Mesodermal cell (in vitro differentiated cells): ENCODE measurements at regions not wholly inside any gene's neighbourhood (a gene's known extent, or its start where the extent isn't known, plus 50 kb on each side); places are given as distances from the start of the nearest gene placed in this dataset.

Source experiments
- H3K27ac ChIP-seq: 2 replicates; pipeline ENCODE4 v1.7.0; 2013; ENCODE audit warnings: mild to moderate bottlenecking, low read depth, low read length, moderate library complexity; ENCODE audit not compliant: severe bottlenecking
- H3K36me3 ChIP-seq: 2 replicates; pipeline ENCODE4 v1.7.1; 2013; ENCODE audit warnings: mild to moderate bottlenecking, low read length, moderate library complexity; ENCODE audit not compliant: control insufficient read depth, insufficient read depth
- H3K4me1 ChIP-seq: one replicate; pipeline ENCODE4 v1.7.1; 2013; ENCODE audit warnings: mild to moderate bottlenecking, low read length; ENCODE audit not compliant: insufficient read depth, control insufficient read depth, poor library complexity, severe bottlenecking
- H3K4me3 ChIP-seq: 2 replicates; pipeline ENCODE4 v1.7.0; 2013; ENCODE audit warnings: low read length, control low read depth, mild to moderate bottlenecking; ENCODE audit not compliant: insufficient read depth, poor library complexity, severe bottlenecking; ENCODE audit errors: extremely low read depth
- H3K9me3 ChIP-seq: 2 replicates; pipeline ENCODE4 v1.7.1; 2013; ENCODE audit warnings: mild to moderate bottlenecking, low read length, moderate library complexity; ENCODE audit not compliant: control insufficient read depth
- WGBS, 2 experiments: methylation state at CpG; one replicate each; pipeline ENCODE4 v1.1.5; 2013; ENCODE audit warnings: missing lambda C conversion rate in 2 of 2; ENCODE audit not compliant: insufficient coverage in 2 of 2; 5-methylcytosine and 5-hydroxymethylcytosine counted together

- Histone ChIP-seq H3K4me3 (no peak overlapping the region), H3K36me3 (no peaks in the 10 kb centered on the region), H3K9me3 (no peaks in the 10 kb centered on the region), H3K27ac (no peak overlapping the region), H3K4me1 (no peaks in the 10 kb centered on the region)
- 83 to 95% methylated on average over 4 to 6 of the region's 7 CpGs for WGBS, 2 experiments
Observed at GRCh38 chr15:52922871-52923270, 132.7 kb upstream of the ONECUT1 start.

GRCh38 chr15:52912172-52912571, 122.0 kb upstream of the ONECUT1 start:
- Histone ChIP-seq H3K4me3 (no peak overlapping the region), H3K27ac (no peak overlapping the region), H3K9me3 (no peaks in the 10 kb centered on the region), H3K36me3 (no peaks in the 10 kb centered on the region), H3K4me1 (no peaks in the 10 kb centered on the region)
- 88% methylated on average over 1 of the region's 1 CpG; no CpG with 5 or more reads in 1 of the 2 experiments for WGBS, 2 experiments

- no peaks in the 10 kb centered on the region for H3K4me1 ChIP-seq
- H3K9me3 ChIP-seq: no peaks in the 10 kb centered on the region
- H3K4me3 ChIP-seq: no peak overlapping the region
- 93% methylated on average over 2 of the region's 3 CpGs for WGBS, 2 experiments
- H3K27ac ChIP-seq: no peak overlapping the region
- no peaks in the 10 kb centered on the region for H3K36me3 ChIP-seq
Observed at GRCh38 chr15:52893338-52893737, 103.2 kb upstream of the ONECUT1 start.

DNA sequence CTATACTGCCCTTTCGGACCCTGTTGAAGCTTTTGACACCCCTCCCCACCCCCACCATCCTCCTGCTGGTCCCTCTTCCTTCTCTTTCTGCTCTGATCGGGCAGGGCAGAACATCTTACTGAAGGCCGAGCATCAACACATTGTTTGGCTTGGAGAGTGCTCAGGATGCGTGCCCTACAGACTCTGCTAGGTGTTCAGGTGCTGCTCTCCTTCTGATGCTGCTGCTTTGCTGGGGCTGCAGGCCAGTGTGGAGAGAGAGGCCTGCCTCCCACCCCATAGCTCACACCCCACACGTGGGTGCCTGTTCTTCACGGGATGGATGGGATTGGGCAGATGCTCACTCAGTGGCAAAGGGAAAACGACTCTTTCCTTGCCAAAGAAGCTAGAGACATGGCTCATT, 89.8 kb upstream of the ONECUT1 start:
- 62 to 72% methylated on average over 2 to 5 of the region's 7 CpGs for whole genome bisulfite sequencing, 2 experiments
- no peaks in the 10 kb centered on the region for H3K36me3 ChIP-seq
- H3K27ac ChIP-seq: no peak overlapping the region
- H3K4me1 ChIP-seq: no peaks in the 10 kb centered on the region
- no peak overlapping the region for H3K4me3 ChIP-seq
- no peaks in the 10 kb centered on the region for H3K9me3 ChIP-seq

DNA sequence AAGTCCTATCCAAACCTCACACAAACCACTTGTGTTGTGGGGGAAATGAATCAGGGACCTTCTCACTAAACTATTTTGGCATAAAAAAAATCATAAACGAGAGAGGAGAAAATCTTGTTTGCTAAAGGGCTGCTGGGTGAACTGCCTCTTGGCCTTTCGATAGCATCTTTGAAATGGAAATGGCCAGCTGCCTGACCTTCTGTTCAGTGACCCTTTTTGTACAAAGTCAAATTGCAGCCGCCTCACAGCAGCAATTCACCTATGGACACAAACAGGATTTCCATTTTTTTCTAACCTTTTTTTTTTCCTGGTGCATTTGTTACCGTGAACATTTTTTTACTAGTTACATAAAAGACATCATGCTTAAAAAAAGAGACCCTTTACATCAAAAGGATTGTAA, 89.0 kb upstream of the ONECUT1 start:
- no peak overlapping the region for H3K4me3 ChIP-seq
- no peak overlapping the region for H3K27ac ChIP-seq
- no peaks in the 10 kb centered on the region for H3K36me3 ChIP-seq
- H3K9me3 ChIP-seq: no peaks in the 10 kb centered on the region
- 85 to 94% methylated on average over 2 to 3 of the region's 4 CpGs for WGBS, 2 experiments
- no peaks in the 10 kb centered on the region for H3K4me1 ChIP-seq

DNA sequence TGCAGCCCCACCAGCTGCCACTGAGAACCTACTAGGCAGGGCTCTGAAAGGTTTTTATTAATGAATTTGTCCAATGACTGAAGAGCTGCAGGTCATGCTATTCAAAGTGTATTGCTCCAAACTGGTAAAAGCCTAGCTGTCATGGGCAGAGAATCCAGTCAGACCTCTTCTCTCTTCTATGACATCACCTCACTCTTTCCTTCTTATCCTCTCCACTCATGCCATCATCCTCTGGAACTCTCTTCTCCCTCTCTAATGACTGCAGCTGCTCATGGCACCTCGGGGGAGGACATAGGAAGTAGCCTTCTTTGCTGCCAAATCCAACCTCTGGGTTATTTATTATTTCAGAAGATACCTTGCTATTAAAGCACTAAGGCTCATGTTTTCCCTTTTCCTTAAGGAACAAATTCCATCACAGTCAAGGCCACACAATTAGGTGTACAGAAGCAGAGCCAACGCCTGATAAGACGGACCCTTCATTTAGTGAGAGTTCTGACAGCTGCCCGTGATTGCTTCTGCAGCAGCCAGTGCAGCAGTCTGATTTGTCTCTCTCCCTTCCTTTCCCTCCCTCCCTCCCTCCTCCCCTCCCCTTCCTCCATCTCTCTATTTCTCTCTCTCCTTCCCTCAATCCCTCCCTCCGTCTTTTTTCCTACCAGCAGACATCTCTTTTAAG, 87.0 kb upstream of the ONECUT1 start:
- no peaks in the 10 kb centered on the region for H3K9me3 ChIP-seq
- WGBS, 2 experiments: 84 to 85% methylated on average over 4 of the region's 5 CpGs
- H3K4me1 ChIP-seq: no peaks in the 10 kb centered on the region
- no peaks in the 10 kb centered on the region for H3K36me3 ChIP-seq
- H3K4me3 ChIP-seq: no peak overlapping the region
- no peak overlapping the region for H3K27ac ChIP-seq

GRCh38 chr15:52872036-52872818, 82.1 kb upstream of the ONECUT1 start:
- Histone ChIP-seq H3K27ac (no peak overlapping the region), H3K9me3 (no peaks in the 10 kb centered on the region), H3K4me3 (no peak overlapping the region), H3K4me1 (no peaks in the 10 kb centered on the region), H3K36me3 (no peaks in the 10 kb centered on the region)
- WGBS, 2 experiments: 79 to 100% methylated on average over 1 to 4 of the region's 8 CpGs

DNA sequence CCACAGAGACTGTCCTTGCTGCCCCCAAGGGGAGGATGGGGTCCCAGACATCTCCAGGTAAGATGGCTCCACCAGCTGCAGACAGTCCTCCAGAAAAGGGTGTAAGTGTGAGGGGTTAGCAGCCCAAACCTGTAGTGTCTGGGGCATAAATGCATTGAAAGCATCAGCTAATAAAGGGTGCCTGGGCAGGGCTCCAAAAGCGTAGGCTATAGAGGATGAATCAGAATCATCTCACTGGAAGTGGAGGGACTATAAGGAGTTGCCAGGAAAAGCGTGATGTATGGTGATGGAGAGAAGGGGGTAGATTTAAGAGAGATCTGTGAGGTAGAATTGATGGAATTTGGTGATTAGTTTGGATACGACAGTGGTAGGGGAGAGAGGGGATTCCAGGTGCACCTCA, 79.9 kb upstream of the ONECUT1 start:
- Histone ChIP-seq H3K4me3 (no peak overlapping the region), H3K9me3 (no peaks in the 10 kb centered on the region), H3K27ac (no peak overlapping the region), H3K36me3 (no peaks in the 10 kb centered on the region), H3K4me1 (no peaks in the 10 kb centered on the region)
- WGBS, 2 experiments: 76 to 90% methylated on average over 3 of the region's 3 CpGs

- 88 to 96% methylated on average over 5 of the region's 5 CpGs for WGBS, 2 experiments
- no peak overlapping the region for H3K27ac ChIP-seq
- H3K4me3 ChIP-seq: no peak overlapping the region
- no peaks in the 10 kb centered on the region for H3K9me3 ChIP-seq
- no peaks in the 10 kb centered on the region for H3K36me3 ChIP-seq
- no peaks in the 10 kb centered on the region for H3K4me1 ChIP-seq
Observed at GRCh38 chr15:52866698-52867097, 76.6 kb upstream of the ONECUT1 start.

DNA sequence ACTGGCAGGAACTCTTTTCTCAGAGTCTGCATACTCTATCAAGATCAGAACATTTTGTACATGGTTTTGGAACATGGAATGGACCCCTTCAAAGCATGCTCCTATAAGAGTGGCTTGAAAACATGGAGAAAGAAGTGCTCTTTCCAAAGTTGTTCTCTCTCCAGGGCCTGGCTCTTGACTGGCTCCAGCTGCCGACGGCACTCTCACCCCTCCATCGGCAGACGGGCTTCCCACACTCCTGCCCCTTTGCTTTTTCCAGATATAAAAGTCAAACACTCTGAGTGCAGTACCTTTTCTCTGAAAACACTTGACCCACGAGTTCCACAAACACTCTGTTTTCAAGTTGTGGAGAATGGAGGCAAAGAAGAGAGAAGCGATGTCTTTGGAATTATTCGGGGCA, 72.5 kb upstream of the ONECUT1 start:
- WGBS, 2 experiments: 81 to 89% methylated on average over 4 to 5 of the region's 7 CpGs
- Histone ChIP-seq H3K4me3 (no peak overlapping the region), H3K4me1 (peaks cover 2% of the 10 kb centered on the region), H3K36me3 (no peaks in the 10 kb centered on the region), H3K27ac (no peak overlapping the region), H3K9me3 (no peaks in the 10 kb centered on the region)

GRCh38 chr15:52858782-52859176, 68.6 kb upstream of the ONECUT1 start:
- WGBS, 2 experiments: 78 to 90% methylated on average over 6 of the region's 9 CpGs

More at GRCh38 chr15:52858782-52859176, 68.6 kb upstream of the ONECUT1 start:
- H3K4me1 ChIP-seq: peaks cover 2% of the 10 kb centered on the region
- no peaks in the 10 kb centered on the region for H3K36me3 ChIP-seq
- H3K9me3 ChIP-seq: no peaks in the 10 kb centered on the region
- H3K4me3 ChIP-seq: no peak overlapping the region
- H3K27ac ChIP-seq: no peak overlapping the region
